ENCODE measurements at regions not wholly inside any gene's neighbourhood (a gene's known extent, or its start where the extent isn't known, plus 50 kb on each side); places are given as distances from the start of the nearest gene placed in this dataset.
"Not testable (repeated sequence)": the region's sequence is repeated elsewhere in the genome, so short reads cannot be mapped to it uniquely, and the experiment has no call there.

- intact Hi-C loops (cut with DNase I), result no loop called here
- DNase-seq (peak; percentile 6 to 25), ATAC-seq (no peak)
- peaks cover 0 to 3% (median 0%) of the 10 kb centered on the region in 3 donors for H3K27me3 ChIP-seq (ENCODE audit: insufficient read depth in 3 of 3, low read length in 2 of 3)
- H3K4me1 ChIP-seq, result no peaks in the 10 kb centered on the region
- no peak overlapping the region for H3K27ac ChIP-seq
- WGBS, 3 donors, result 67 to 84% (median 81%) methylated on average over 3 to 5 of the region's 5 CpGs
- no peak overlapping the region for H3K4me3 ChIP-seq
- no peak for TF ChIP-seq CTCF (IDR thresholded peaks at IDR 0.05)
- H3K9me3 ChIP-seq, result peaks cover 3% of the 10 kb centered on the region
- no peaks in the 10 kb centered on the region for H3K36me3 ChIP-seq (ENCODE audit: insufficient read depth in 1 of 2, low read depth in 1 of 2)
Observed at GRCh38 chr14:105913861-105914260, 387.5 kb downstream of the TMEM121 start.

GRCh38 chr14:105914281-105914680, 387.9 kb downstream of the TMEM121 start:
- not testable (repeated sequence) for H3K9me3 ChIP-seq

GRCh38 chr14:105914738-105915385, 388.5 kb downstream of the TMEM121 start:
- H3K4me1 ChIP-seq, result no peaks in the 10 kb centered on the region
- intact Hi-C loops (cut with DNase I), result no loop called here
- no peak for ATAC-seq
- no peak overlapping the region for H3K4me3 ChIP-seq
- DNase-seq, result peak; percentile 0 to 43
- peaks cover 0 to 3% (median 0%) of the 10 kb centered on the region in 3 donors for H3K27me3 ChIP-seq (ENCODE audit: insufficient read depth in 3 of 3, low read length in 2 of 3)
- no peaks in the 10 kb centered on the region for H3K36me3 ChIP-seq (ENCODE audit: insufficient read depth in 1 of 2, low read depth in 1 of 2)
- H3K27ac ChIP-seq, result no peak overlapping the region
- TF ChIP-seq CTCF (IDR thresholded peaks at IDR 0.05), result no peak
- WGBS, 3 donors, result 80 to 86% (median 82%) methylated on average over 6 to 8 of the region's 8 CpGs
- H3K9me3 ChIP-seq, result peaks cover 3% of the 10 kb centered on the region

More at GRCh38 chr14:105914281-105914680, 387.9 kb downstream of the TMEM121 start:
- ATAC-seq; H3K36me3 ChIP-seq (ENCODE audit: insufficient read depth in 1 of 2, low read depth in 1 of 2); H3K27ac ChIP-seq; H3K27me3 ChIP-seq (ENCODE audit: insufficient read depth in 3 of 3, low read length in 2 of 3); H3K4me3 ChIP-seq; intact Hi-C loops (cut with DNase I); H3K4me1 ChIP-seq: not testable (repeated sequence)
- WGBS, 3 donors, result 75 to 82% (median 77%) methylated on average over 8 to 12 of the region's 12 CpGs
- DNase-seq, result peak in 1 of 2 donors; percentile 4

GRCh38 chr14:105915546-105915945, 389.2 kb downstream of the TMEM121 start:
- ATAC-seq; H3K27me3 ChIP-seq (ENCODE audit: insufficient read depth in 3 of 3, low read length in 2 of 3); H3K36me3 ChIP-seq (ENCODE audit: insufficient read depth in 1 of 2, low read depth in 1 of 2); H3K9me3 ChIP-seq; H3K27ac ChIP-seq; H3K4me1 ChIP-seq; H3K4me3 ChIP-seq; intact Hi-C loops (cut with DNase I); DNase-seq: not testable (repeated sequence)
- whole genome bisulfite sequencing, 3 donors, result 53 to 56% (median 55%) methylated on average over 3 of the region's 3 CpGs

GRCh38 chr14:105917136-105917932, 391.0 kb downstream of the TMEM121 start:
- H3K27me3 ChIP-seq (ENCODE audit: insufficient read depth in 3 of 3, low read length in 2 of 3); intact Hi-C loops (cut with DNase I); ATAC-seq; H3K4me3 ChIP-seq; H3K36me3 ChIP-seq (ENCODE audit: insufficient read depth in 1 of 2, low read depth in 1 of 2); H3K4me1 ChIP-seq; H3K27ac ChIP-seq; H3K9me3 ChIP-seq: not testable (repeated sequence)
- peak in 1 of 2 donors; percentile 26 for DNase-seq
- 80 to 83% (median 81%) methylated on average over 20 of the region's 20 CpGs for WGBS, 3 donors

DNA sequence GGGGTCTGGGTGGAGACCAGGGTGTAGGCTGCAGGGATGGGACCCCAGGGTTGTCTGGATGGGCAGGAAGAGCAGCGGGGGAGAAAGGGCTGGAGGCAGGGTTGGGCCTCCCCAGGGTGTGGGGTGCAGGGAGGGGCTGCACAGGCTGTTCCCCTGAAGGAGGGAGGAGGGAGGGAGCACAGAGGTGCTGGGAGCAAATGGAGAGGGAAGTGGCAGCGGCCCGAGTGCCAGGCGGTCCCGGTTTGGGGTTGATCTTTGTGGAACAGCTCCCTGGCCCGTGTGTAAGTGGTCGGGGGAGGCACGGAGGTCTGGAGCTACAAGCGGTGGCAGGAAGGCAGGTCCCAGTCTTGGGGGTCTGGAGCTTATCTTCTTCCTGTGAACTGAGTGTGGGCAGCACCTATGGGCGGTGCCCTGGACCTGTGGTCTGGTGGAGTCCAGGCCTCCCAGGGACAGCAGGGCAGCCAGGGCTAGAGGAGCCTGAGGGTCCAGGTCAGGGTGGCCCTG, 391.6 kb downstream of the TMEM121 start:
- Histone ChIP-seq H3K4me3 (no peak overlapping the region), H3K27ac (no peak overlapping the region), H3K9me3 (peaks cover 7% of the 10 kb centered on the region), H3K27me3 (ENCODE audit: insufficient read depth in 3 of 3, low read length in 2 of 3) (peaks cover 0 to 2% (median 0%) of the 10 kb centered on the region in 3 donors), H3K36me3 (ENCODE audit: insufficient read depth in 1 of 2, low read depth in 1 of 2) (no peaks in the 10 kb centered on the region), H3K4me1 (no peaks in the 10 kb centered on the region)
- no peak for TF ChIP-seq CTCF (IDR thresholded peaks at IDR 0.05)
- intact Hi-C loops (cut with DNase I), result no loop called here
- peak in 1 of 2 donors; percentile 26 for DNase-seq
- ATAC-seq, result no peak
- 80 to 93% (median 92%) methylated on average over 10 of the region's 10 CpGs for WGBS, 3 donors
